GM21619 (cell line): ENCODE measurements at regions not wholly inside any gene's neighbourhood (a gene's known extent, or its start where the extent isn't known, plus 50 kb on each side); places are given as distances from the start of the nearest gene placed in this dataset.

Experiments
- ATAC-seq: cut with Tn5 transposase; IDR thresholded peaks from one replicate; pipeline ENCODE4 v1.9.1; 2021; ENCODE audit not compliant: unreplicated experiment

GRCh38 chr14:32019276-32019675 is 57.8 kb upstream of the ARHGAP5 start:
- ATAC-seq: no peak

- ATAC-seq: no peak
Measured at GRCh38 chr14:32020882-32021281, 56.2 kb upstream of the ARHGAP5 start.

- ATAC-seq: no peak
Measured at GRCh38 chr14:32021341-32021740, 55.8 kb upstream of the ARHGAP5 start.

DNA sequence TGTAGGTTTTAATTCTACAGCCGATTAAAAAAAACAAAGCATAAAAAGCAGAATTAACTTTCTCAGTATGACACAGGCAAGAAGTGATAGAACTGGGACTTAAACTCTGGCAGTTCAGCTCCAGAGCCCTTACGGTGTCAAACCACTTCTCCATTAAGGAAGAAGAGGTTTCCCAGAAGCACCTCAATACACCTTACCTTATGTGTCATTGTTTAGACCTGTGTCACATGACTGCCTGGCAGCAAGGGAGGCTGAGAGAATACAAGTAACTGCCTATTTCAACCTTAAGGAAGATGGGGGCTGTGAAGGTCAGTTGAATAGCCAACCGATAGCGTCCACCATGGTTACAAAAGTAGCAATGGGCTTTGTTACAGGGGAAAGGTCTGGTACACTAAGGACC is 54.6 kb upstream of the ARHGAP5 start:
- no peak for ATAC-seq

GRCh38 chr14:32022938-32023466 is 54.1 kb upstream of the ARHGAP5 start:
- ATAC-seq: no peak

- no peak for ATAC-seq
Measured at GRCh38 chr14:32023540-32023939, 53.6 kb upstream of the ARHGAP5 start.

DNA sequence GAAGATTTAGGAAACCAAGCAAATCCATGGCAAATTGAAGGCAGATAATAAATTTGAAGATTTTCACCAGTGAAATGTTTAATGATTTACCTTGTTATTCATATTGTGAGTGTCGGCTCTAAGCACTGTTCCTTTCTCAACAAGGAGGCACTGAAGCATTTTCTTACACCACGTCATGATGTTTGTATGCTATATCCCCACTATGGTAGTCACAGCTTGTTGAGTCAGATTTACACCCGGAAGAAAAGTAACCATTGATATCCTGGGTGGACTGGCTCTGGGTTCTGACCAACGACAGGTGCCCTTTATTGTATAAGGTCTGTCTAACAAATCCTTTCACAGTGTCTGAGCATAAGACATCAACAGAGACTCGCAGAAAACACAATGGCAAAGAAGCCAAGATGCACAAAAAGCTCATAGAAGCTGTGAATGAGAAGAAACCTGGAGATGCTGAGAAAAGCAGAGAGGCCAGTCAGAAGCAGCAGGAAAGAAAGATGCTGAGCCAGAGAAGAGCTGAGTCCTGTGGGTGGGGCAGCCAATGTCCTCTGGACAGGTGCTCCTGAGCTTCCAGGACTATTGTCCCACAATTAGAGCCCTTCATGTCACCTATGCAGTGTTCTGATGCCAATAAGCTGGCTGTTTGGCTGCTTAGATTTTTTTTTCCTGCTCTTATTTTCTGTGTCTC is 49.7 kb upstream of the ARHGAP5 start:
- no peak for ATAC-seq
